WTC11 (cell line): ENCODE measurements at regions not wholly inside any gene's neighbourhood (a gene's known extent, or its start where the extent isn't known, plus 50 kb on each side); places are given as distances from the start of the nearest gene placed in this dataset.

ENCODE experiments used
- ATF1 ChIP-seq: sonication (generic); formaldehyde crosslinking; IDR thresholded peaks from 2 replicates; pipeline ENCODE4 v1.8.1; 2023; ENCODE audit warnings: mild to moderate bottlenecking, moderate library complexity, missing genetic modification reagents
- ESRRA ChIP-seq: sonication (generic); formaldehyde crosslinking; IDR thresholded peaks from 2 replicates; pipeline ENCODE4 v1.8.1; 2022; ENCODE audit warnings: mild to moderate bottlenecking, missing genetic modification reagents, borderline replicate concordance
- MXD4 ChIP-seq: fragments of 250-450 bp; sonication (Bioruptor Pico); IDR thresholded peaks from 2 replicates; pipeline ENCODE4 v1.8.0; 2021; ENCODE audit warnings: mild to moderate bottlenecking, moderate library complexity, borderline replicate concordance
- NFYB ChIP-seq: sonication (generic); formaldehyde crosslinking; conservative IDR thresholded peaks from 2 replicates; pipeline ENCODE4 v1.8.0; 2022; ENCODE audit warnings: low read depth, missing genetic modification reagents
- OVOL2 ChIP-seq: fragments of 250-450 bp; sonication (Bioruptor Pico); IDR thresholded peaks from 2 replicates; pipeline ENCODE4 v1.9.0; 2021; ENCODE audit warnings: mild to moderate bottlenecking, borderline replicate concordance
- ZNF232 ChIP-seq: sonication (generic); formaldehyde crosslinking; IDR thresholded peaks from 2 replicates; pipeline ENCODE4 v1.8.0; 2022; ENCODE audit warnings: mild to moderate bottlenecking, missing genetic modification reagents
- ZNF317 ChIP-seq: sonication (generic); formaldehyde crosslinking; IDR thresholded peaks from 2 replicates; pipeline ENCODE4 v1.8.1; 2023; ENCODE audit warnings: low read depth, mild to moderate bottlenecking, moderate library complexity, missing genetic modification reagents, borderline replicate concordance
- TF ChIP-seq, protein P1 (sequence below): fragments of 200-600 bp; IDR thresholded peaks from 2 replicates; pipeline ENCODE4 v1.8.0; 2022; ENCODE audit warnings: antibody characterized with exemption
- TF ChIP-seq, protein P2 (sequence below): sonication (generic); formaldehyde crosslinking; IDR thresholded peaks from 2 replicates; pipeline ENCODE4 v1.8.1; 2022; ENCODE audit warnings: low read depth, mild to moderate bottlenecking, moderate library complexity, missing genetic modification reagents, borderline replicate concordance
- TF ChIP-seq, protein P3 (sequence below): sonication (generic); formaldehyde crosslinking; IDR thresholded peaks from 2 replicates; pipeline ENCODE4 v1.8.1; 2022; ENCODE audit warnings: low read depth, missing genetic modification reagents, borderline replicate concordance
- TF ChIP-seq, protein P4 (sequence below): fragments of 250-450 bp; sonication (Bioruptor Pico); IDR thresholded peaks from 2 replicates; pipeline ENCODE4 v1.8.0; 2021; ENCODE audit warnings: mild to moderate bottlenecking
- TF ChIP-seq, protein P5 (sequence below): sonication (generic); formaldehyde crosslinking; IDR thresholded peaks from 2 replicates; pipeline ENCODE4 v1.8.0; 2022; ENCODE audit warnings: mild to moderate bottlenecking, missing genetic modification reagents

DNA sequence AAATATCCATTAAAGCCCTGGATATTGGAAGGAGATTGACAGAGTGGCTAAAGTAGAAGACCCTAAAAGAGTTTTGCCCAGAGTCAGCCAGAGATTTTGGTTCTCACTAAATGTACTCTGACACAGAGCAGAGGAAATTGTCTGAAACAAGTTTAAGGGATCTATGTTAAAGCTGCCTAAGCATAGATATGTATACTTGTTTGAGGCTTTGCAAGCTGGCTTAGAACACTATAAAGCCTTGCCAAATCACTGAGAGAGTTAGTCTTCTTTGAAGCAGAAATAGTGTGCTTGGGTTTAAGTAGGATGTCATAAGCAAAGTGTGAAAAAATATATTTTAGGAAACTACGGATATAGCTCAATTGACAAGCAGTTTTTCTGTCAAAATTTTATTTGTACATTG lies 653.5 kb downstream of the FSCB start:
- TF ChIP-seq ATF1 (CRISPR knock-in tag) (no peak), OVOL2 (CRISPR knock-in tag) (no peak), MXD4 (CRISPR knock-in tag) (no peak), ESRRA (CRISPR knock-in tag) (no peak), ZNF317 (CRISPR knock-in tag) (no peak), ZNF232 (CRISPR knock-in tag) (no peak), NFYB (CRISPR knock-in tag) (no peak)
- TF ChIP-seq, protein P1, sequence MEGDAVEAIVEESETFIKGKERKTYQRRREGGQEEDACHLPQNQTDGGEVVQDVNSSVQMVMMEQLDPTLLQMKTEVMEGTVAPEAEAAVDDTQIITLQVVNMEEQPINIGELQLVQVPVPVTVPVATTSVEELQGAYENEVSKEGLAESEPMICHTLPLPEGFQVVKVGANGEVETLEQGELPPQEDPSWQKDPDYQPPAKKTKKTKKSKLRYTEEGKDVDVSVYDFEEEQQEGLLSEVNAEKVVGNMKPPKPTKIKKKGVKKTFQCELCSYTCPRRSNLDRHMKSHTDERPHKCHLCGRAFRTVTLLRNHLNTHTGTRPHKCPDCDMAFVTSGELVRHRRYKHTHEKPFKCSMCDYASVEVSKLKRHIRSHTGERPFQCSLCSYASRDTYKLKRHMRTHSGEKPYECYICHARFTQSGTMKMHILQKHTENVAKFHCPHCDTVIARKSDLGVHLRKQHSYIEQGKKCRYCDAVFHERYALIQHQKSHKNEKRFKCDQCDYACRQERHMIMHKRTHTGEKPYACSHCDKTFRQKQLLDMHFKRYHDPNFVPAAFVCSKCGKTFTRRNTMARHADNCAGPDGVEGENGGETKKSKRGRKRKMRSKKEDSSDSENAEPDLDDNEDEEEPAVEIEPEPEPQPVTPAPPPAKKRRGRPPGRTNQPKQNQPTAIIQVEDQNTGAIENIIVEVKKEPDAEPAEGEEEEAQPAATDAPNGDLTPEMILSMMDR, result no peak
- TF ChIP-seq, protein P2, sequence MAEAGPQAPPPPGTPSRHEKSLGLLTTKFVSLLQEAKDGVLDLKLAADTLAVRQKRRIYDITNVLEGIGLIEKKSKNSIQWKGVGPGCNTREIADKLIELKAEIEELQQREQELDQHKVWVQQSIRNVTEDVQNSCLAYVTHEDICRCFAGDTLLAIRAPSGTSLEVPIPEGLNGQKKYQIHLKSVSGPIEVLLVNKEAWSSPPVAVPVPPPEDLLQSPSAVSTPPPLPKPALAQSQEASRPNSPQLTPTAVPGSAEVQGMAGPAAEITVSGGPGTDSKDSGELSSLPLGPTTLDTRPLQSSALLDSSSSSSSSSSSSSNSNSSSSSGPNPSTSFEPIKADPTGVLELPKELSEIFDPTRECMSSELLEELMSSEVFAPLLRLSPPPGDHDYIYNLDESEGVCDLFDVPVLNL (CRISPR knock-in tag), result no peak
- TF ChIP-seq, protein P3, sequence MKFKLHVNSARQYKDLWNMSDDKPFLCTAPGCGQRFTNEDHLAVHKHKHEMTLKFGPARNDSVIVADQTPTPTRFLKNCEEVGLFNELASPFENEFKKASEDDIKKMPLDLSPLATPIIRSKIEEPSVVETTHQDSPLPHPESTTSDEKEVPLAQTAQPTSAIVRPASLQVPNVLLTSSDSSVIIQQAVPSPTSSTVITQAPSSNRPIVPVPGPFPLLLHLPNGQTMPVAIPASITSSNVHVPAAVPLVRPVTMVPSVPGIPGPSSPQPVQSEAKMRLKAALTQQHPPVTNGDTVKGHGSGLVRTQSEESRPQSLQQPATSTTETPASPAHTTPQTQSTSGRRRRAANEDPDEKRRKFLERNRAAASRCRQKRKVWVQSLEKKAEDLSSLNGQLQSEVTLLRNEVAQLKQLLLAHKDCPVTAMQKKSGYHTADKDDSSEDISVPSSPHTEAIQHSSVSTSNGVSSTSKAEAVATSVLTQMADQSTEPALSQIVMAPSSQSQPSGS, result no peak
- TF ChIP-seq, protein P4, sequence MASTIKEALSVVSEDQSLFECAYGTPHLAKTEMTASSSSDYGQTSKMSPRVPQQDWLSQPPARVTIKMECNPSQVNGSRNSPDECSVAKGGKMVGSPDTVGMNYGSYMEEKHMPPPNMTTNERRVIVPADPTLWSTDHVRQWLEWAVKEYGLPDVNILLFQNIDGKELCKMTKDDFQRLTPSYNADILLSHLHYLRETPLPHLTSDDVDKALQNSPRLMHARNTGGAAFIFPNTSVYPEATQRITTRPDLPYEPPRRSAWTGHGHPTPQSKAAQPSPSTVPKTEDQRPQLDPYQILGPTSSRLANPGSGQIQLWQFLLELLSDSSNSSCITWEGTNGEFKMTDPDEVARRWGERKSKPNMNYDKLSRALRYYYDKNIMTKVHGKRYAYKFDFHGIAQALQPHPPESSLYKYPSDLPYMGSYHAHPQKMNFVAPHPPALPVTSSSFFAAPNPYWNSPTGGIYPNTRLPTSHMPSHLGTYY, result no peak
- TF ChIP-seq, protein P5, sequence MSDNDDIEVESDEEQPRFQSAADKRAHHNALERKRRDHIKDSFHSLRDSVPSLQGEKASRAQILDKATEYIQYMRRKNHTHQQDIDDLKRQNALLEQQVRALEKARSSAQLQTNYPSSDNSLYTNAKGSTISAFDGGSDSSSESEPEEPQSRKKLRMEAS, result no peak
